HG02885 (cell line): ENCODE measurements at regions not wholly inside any gene's neighbourhood (a gene's known extent, or its start where the extent isn't known, plus 50 kb on each side); places are given as distances from the start of the nearest gene placed in this dataset.

Source experiments
- ATAC-seq: cut with Tn5 transposase; IDR thresholded peaks from one replicate; pipeline ENCODE4 v1.9.1; 2021; ENCODE audit warnings: mild to moderate bottlenecking; ENCODE audit not compliant: unreplicated experiment, poor library complexity

DNA sequence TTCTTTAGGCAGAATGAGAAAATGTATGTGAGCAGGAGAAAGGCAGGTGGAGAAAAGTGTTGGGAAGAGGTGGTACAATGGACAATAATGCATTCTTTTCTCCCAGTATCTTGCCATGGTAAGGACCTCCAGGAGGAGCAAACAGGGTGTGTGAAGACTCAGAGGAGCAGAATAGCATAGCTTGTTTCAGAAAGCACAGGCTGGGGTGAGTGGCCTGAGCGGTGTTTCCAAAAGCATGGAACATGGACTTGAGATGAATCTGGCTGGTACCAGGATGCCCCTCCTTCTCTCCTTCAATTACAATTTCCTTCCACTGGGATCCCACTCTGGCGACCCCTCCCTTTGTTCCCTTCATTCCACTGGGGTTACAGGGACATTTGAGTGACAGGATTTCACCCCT is 123.4 kb upstream of the TNR start:
- ATAC-seq, result no peak

DNA sequence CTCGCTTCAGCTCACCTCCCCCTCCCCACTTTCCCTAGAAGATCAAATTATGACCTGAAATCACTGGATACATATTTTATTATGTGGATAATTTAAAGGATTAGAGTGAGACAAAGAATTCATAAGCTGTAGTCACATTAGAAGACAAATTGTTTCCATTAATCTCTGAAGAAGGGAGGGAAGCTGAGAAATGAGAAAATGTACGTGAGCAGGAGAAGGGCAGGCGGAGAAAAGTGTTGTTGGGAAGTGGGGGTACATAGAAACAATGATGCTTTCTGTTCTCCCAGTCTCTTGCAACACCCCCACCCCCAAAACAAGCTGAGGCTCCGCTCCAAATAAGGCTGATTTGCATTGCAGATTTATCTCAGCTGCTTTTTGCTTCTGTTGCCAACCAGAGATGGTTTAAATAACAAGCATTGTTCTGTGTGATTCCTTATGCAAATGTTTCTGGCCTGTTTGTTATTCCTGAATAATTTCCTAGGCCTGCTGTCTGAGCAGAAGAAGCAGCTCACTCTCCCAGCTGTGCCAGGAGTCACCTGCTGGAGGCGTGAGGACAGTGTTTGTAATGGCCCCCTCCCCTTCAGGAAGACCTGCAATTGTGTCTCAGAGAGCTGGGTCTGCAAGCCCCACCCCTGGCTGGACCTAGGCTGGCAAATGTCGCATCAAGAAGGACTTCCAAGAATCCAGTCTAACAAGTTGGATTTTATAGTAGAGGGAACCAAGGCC is 121.8 kb upstream of the TNR start:
- ATAC-seq, result no peak

DNA sequence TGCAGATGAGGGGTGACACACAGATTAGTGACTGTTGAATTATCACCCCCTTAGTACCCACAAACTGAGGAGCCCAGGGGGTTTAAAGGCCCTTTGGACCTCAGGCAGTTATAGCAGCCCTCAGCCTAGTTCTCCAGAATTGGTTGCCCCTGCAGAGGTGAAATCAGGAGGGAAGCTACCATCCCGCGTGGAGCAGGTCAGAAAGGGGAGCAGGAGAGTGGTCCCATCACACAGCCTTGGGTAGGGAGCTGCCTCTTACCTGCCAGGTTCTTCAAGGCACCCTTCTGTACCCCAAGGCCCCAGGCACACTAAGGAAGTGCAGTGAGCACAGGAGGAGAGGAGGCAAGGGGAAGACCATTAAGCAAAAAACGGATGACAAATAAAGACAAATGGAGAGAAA is 121.2 kb upstream of the TNR start:
- ATAC-seq, result no peak

DNA sequence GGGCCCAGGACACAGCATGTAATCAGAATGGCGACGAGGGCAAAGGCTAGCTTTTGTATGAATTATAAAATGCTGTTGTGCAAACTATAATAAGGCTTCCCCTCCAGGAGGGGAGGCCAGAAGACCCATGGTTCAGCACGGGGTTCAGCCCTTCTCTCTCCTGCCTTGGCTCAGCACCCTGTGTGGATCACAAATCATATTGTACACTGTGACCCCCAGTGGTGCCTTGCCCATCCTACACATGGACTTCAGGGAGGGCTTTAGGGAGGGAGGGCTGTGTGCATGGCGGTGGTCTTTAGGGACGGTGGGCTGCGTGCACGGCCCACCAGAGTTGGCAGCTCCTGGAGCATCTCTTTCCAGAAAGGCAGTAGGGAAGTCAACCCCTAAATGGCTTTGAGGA is 120.8 kb upstream of the TNR start:
- ATAC-seq, result no peak

DNA sequence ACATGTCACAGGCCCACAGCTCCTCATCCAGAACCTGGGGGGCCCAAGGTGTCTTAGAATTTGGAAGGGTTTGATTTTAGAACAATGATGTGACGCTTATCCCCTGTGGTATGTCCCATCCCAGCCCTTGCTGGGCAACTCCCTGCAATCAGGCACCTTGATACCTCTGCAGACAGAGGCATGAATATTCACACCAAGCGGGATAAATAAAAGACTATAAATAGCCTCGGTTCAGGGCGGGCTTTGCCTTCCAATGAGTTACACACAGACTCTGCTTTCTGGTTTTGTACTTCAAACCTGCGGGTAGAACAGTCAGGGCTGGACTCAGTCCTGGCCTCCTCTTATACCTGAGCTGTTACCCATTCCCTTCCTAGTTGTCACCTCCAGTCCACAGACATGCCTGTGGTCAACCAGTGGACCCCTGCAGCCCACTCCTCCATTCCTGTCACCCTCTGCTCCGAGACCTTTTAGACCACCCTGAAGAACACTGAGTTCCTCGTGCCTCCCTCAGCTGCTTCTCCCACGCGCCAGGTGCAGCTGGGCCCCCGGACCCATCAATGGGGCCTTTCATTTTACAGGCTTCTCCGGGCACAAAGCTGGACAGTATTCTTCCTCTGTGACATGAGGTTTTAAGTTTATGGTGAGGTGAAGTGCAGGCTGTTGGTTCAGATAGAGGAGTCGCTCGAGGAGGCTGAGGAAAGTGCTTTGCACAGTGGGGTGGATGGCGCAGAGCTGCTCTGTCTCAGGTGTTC is 120.1 kb upstream of the TNR start:
- no peak for ATAC-seq

DNA sequence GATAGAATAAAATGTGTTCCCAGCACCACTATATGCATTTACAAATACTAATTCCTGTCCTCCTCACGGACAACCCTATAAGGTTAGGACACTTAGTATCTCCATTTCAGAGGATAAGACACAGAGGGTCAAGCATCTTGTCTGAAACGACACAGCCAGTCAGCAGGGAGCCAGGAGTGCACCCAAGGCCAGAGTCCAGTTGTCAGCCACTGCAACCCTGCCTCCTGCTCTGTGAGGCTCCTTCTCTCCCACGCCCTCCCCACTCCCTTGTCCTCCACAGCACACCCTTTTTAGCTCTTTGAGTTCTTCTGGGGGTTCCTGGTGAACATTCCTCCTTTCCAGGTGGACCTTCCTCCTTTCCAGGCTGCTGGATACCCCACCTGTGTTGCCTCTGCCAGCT is 119.0 kb upstream of the TNR start:
- no peak for ATAC-seq

DNA sequence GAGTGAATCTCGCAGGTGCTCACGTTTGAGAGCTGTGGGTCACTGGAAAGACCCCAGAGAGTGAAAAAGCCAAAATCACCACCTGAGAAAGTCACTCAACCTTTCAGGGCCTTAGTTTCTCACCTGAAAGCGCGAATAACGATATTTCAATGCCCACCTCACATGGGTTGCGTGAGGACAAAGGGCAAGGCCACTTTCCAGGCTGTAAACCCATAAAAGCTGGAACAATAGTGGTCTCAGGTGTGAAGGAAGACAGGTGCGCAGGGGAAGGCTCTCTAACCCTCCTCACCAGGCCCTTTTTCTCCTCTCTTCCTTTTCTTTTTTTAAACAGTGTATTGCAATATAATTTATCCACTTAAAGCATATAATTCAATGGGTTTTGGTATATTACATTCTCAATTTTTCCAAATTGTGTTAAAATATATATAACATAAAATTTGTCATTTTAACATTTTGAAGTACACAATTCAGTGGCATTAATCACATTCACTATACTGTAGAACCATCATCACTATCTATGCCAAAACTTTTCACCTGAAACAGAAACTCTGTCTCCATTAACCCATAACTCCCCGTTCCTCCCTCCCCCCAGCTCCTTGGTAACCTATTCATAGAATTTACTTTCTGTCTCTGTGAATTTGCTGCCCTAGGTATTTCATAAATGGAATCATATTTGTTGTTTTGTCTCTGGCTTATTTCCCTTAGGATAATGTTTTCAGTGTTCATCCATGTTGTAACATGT is 118.4 kb upstream of the TNR start:
- ATAC-seq, result no peak

DNA sequence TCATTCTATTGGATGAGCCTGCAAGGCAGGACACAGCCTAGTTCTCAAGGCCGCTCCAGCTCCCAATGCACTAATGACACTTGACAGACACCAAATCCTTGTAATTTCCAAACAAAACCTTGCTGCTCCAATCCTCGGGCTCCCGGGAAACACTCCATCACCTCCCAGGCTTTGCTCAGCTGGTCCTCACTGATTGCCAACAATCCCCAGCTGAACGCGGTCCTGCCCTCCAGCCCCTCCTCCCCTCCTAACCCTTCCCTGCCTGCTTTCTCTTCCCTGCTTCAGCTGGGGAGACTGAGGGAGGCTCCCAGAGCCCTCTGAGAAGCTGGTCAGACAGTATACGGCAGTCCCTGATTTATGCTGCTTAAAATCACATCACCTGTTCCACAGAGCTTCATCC is 114.4 kb upstream of the TNR start:
- no peak for ATAC-seq

DNA sequence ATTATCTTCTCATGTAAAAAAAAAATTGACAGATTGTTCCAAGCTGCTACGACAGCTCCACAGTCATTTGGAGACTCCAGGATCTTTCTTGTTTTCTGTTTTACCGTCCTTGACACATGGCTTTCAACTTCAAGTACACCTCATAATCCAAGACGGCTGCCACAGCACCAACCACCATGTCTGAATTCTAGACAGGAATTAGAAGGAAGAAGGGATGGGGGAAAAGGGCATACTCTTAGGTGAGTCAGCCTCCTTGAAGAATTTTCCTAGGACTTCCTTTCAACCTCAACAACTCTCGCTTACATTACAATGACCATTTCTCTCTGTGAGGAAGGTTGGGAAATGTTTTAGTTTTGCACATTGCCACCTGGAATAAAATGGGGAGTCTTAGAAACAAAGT is 110.3 kb upstream of the TNR start:
- ATAC-seq, result no peak

DNA sequence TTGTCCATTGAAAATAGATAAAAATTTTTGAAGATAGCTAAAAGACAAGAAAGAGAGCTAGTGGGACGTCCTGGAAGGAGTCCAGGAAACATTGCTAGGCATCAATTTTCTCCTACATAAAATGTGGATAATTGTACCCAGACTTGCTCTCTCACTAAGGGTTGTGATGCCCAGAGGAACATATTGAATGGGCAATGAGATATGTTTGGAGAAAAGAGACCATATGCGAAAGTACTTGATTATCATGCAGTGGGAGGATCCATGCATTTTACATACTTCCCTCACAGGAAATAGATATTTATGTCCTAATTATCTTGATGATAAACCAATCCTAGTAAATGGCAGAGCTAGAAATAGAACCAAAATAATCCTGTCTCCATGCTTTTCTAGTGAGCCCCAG is 108.4 kb upstream of the TNR start:
- no peak for ATAC-seq

DNA sequence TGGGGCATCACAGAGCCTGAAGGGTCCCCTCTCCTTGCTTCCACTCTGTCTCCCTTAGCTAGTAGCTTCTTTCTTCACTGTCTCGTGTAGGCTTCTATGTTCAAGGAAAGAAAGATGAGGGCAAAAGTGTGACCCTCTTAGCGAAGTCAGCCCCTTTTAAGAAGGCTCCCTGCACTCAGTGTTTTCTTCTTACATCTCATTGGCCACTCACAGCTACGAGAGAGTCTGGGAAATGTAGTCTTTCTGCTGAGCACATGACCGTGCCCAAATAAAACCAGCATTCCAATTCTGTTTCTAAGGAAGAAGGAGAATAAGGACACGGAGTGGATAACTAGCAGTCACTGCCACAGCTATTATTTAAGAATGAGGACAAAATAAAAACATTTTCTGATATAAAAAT is 104.9 kb upstream of the TNR start:
- ATAC-seq, result no peak

DNA sequence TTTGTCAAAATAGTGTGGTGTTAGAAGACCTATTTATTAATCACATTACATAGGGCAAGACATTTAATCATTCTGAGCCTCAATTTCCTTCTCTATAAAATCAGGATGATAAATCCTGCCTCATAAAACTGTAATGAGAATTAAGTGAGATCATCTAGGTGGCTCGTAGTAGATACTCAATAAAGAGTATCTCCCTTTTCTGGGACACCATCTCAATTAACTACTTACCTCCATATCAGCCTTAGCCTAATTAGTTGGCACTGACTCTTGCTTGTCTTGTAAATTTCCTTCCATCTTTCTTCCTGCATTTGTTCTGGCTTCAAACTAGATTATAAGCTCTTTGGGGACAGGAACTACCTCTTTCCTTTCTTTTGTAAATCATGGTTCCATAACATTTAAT is 102.6 kb upstream of the TNR start:
- ATAC-seq, result no peak

DNA sequence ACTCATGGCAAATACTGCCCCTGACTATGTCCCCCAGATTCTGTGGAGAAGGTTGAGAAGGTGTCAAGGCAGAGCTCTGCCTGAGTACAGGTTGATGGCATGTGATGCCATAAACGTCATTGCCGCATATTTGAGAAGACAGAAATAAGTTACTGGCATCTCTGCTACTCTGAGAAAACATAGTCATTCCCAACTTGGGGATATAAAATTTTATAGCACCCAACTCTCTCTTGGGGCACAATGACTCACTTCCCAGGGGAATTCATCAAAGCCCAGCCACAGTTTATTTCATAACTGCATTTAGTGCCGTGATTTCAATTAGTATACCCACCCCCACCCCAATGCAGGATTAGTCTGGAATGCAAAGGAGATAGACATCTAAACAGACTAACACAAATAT is 101.9 kb upstream of the TNR start:
- ATAC-seq, result no peak

DNA sequence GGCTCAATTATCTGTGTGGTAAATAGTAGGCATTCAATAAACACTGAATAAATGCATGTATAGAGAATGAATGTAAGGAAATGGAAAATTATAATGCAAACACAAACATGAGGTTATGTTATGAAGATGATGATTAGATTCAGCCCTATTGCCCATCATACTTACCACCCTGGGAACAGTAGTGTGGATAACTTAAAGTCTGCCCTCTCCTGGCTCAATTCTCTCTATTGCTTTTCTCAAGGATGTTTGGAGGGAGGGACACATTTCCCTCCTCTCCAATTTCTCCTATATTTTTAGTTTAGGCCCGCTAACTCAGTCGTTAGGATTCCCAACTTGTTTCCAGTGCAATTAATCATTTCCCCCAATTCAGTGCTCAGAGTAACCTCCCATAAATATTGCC is 101.5 kb upstream of the TNR start:
- ATAC-seq, result no peak

DNA sequence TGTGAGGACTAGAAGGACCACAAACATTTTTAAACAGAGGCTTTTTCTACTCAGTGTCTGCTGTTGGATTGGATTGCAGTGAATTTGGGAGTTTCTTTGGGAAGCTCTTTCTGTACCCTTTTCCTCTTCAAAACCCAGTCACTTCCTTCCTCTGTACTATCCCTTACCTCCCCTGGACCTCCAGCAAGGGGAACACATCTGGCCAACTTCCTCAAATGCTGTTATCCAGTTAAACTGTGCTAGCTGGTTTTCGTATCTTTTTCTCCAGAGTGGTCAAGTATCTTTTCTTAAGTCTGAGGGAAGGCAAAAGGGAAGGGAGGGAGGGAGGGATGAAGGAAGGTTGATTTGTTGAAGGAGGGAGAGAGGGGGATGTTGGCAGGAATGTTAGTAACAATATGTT is 99.2 kb upstream of the TNR start:
- ATAC-seq, result no peak

DNA sequence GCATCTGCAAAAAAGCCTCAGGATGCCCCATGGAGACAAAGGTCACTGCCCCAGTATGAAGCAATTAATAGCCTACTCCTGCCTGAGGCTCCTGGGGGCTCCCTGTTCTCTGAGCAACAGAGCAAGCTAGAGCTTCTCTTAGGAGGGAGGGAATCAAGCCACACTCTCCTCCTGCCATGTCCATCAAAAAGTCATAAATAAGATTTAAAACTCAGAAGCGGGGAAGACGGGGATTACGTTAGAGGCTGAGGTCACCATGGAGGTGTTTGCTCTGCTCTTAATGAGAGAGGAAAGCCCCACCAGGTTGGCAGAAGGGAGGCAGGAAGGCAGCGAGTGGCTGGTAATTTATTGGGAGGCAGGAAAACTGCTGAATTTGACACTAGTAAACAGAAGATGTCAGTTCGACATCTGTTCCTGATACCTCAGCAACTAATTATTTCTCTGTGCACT is 98.4 kb upstream of the TNR start:
- ATAC-seq, result no peak

DNA sequence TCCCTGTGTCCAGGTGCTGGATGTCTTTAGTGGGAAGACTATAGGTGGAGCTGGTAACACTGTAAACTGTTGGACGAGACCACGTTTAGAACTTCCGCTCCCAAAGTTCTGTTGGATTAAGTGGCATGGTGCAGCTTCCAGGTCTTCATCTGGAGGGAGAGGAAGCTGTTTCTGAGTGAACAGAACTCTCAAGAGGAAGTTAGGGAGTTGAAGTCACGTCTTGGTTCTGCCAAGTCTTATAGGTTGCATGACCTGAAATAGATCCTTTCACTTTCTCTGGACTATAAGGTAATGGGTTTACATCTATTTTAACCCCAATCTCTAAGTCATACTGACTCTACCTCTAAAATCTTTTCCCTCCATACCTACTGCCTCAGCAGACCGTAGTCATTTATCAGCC is 97.4 kb upstream of the TNR start:
- no peak for ATAC-seq

DNA sequence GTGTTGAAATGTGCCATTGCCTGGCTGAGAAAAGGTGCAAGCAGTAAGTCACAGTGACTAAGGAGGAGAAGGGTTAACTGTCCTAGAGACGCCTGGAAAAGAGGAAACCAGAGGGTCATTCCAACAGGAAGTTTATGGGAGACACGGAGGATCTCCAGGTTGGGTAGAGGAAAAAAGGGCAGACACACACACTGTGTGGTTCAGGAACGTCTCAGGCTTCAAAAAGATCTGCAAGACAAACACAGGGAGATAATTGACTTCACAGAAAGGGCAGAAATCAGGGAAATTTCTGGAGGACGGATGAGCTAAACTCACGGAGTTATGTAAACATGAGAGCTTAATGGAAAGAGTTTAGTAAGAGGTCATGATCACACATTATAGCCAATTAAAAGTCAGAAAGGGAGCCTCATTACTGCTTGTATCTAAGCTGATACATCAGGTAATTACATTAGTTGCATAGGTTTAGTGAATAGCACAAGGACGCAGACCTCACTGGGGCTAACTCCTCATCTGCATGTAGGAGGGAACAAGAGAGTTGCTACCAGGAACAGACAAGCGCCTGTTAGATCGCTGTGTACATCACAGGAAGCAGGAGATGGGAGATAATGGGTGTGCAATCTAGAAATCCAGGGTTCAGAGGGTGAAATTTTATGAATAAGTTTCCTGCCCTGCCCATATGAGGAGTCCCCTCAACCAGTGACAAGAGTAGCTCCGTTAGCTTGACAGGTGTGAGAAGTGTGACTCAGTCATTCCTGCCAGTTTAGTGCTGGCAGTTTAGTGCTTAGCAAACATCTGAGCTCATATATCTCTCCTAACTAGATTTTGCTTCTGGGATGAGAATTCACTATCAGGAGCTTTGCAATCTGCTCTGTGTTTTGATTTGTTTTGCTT is 96.6 kb upstream of the TNR start:
- no peak for ATAC-seq

DNA sequence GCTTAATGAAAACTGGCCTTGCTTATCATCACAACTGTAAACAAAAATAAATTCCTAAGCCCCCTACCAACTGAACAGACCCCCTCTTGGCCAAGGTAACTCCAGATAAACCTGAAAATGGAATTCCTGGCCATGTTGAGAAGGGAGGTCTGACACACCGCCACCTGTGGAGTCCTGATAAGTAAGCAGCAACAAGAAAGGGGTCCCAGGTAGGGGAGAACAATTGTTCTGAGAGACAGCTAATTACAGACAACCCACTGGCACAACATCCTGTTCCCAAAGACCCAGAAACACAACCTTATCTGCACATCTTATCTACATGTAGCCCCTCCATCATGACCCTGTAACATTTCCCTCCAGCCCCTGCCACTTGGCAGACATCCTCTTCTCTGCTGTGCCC is 91.2 kb upstream of the TNR start:
- no peak for ATAC-seq

DNA sequence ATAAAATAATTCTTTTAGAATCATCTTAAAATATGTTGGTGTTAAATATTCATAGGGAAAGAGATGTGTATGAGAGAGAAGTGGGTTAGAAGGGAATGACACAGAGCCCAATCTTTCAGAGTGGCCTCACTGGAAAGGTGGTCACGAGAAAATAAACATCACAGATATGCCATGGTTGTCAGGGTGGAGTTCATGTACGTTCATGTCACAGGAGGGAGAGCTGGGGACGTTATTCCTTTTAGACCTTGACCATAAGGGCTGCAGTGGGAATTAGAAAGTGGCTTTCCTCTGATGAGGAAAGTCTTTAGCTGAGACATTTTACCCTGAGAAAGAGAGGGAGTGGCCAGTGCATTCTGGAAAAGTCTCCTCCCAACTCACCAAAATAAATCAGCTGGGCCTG is 90.6 kb upstream of the TNR start:
- ATAC-seq, result no peak
